Loucy (cell line): ENCODE measurements at regions not wholly inside any gene's neighbourhood (a gene's known extent, or its start where the extent isn't known, plus 50 kb on each side); places are given as distances from the start of the nearest gene placed in this dataset.

Source experiments
- H2AFZ ChIP-seq: fragments of 200-600 bp; sonication (generic); 2 replicates; pipeline ENCODE4 v1.6.0; 2016; ENCODE audit warnings: antibody characterized with exemption, mild to moderate bottlenecking, low read length, moderate library complexity
- H3F3A ChIP-seq: fragments of 200-600 bp; 2 replicates; pipeline ENCODE4 v1.6.0; 2016; ENCODE audit warnings: antibody characterized with exemption, low read depth, mild to moderate bottlenecking
- H3K27me3 ChIP-seq: fragments of 200-600 bp; sonication (generic); 2 replicates; pipeline ENCODE4 v1.6.1; 2014; ENCODE audit warnings: low read length, mild to moderate bottlenecking; ENCODE audit not compliant: insufficient read depth, poor library complexity, severe bottlenecking
- H3K36me3 ChIP-seq: fragments of 200-600 bp; sonication (generic); 2 replicates; pipeline ENCODE4 v1.6.1; 2016; ENCODE audit warnings: low read length; ENCODE audit not compliant: insufficient read depth
- H3K4me1 ChIP-seq: fragments of 200-600 bp; sonication (generic); 2 replicates; pipeline ENCODE4 v1.5.1; 2014; ENCODE audit warnings: low read length, mild to moderate bottlenecking; ENCODE audit not compliant: insufficient read depth, poor library complexity, severe bottlenecking
- H3K4me2 ChIP-seq: fragments of 200-600 bp; sonication (generic); 2 replicates; pipeline ENCODE4 v1.6.0; 2014; ENCODE audit warnings: antibody characterized with exemption, low read length, low read depth, mild to moderate bottlenecking; ENCODE audit not compliant: poor library complexity, severe bottlenecking
- H3K4me3 ChIP-seq: fragments of 200-600 bp; sonication (generic); 2 replicates; pipeline ENCODE4 v1.5.1; 2014; ENCODE audit warnings: low read length, mild to moderate bottlenecking, mixed read lengths; ENCODE audit not compliant: poor library complexity, severe bottlenecking
- H3K79me2 ChIP-seq: fragments of 200-600 bp; sonication (generic); 2 replicates; pipeline ENCODE4 v1.6.1; 2014; ENCODE audit warnings: low read length; ENCODE audit not compliant: insufficient read depth
- H3K9ac ChIP-seq: fragments of 200-600 bp; sonication (generic); 2 replicates; pipeline ENCODE4 v1.6.0; 2014; ENCODE audit warnings: mild to moderate bottlenecking, low read depth, low read length, moderate library complexity; ENCODE audit not compliant: poor library complexity, severe bottlenecking
- H3K9me2 ChIP-seq: fragments of 200-600 bp; sonication (generic); replicated peaks from 2 replicates; pipeline ENCODE4 v1.6.1; 2016; ENCODE audit warnings: low read depth, low read length, mixed read lengths
- H3K9me3 ChIP-seq: fragments of 200-600 bp; sonication (generic); 2 replicates; pipeline ENCODE4 v1.6.1; 2014; ENCODE audit warnings: mild to moderate bottlenecking, antibody characterized with exemption, low read length, low read depth; ENCODE audit not compliant: insufficient read depth
- H4K20me1 ChIP-seq: fragments of 200-600 bp; sonication (generic); 2 replicates; pipeline ENCODE4 v1.6.0; 2014; ENCODE audit warnings: antibody characterized with exemption, low read length, mild to moderate bottlenecking; ENCODE audit not compliant: insufficient read depth, poor library complexity, severe bottlenecking
- EZH2phosphoT487 ChIP-seq: fragments of 200-600 bp; IDR thresholded peaks from 2 replicates; pipeline ENCODE4 v1.6.1; 2018; ENCODE audit warnings: antibody characterized with exemption, mild to moderate bottlenecking, moderate library complexity, borderline replicate concordance
- TF ChIP-seq, protein P1 (sequence below): fragments of 200-600 bp; sonication (generic); conservative IDR thresholded peaks from 2 replicates; pipeline ENCODE4 v1.5.1; 2014; ENCODE audit warnings: mild to moderate bottlenecking, antibody characterized with exemption, low read length

DNA sequence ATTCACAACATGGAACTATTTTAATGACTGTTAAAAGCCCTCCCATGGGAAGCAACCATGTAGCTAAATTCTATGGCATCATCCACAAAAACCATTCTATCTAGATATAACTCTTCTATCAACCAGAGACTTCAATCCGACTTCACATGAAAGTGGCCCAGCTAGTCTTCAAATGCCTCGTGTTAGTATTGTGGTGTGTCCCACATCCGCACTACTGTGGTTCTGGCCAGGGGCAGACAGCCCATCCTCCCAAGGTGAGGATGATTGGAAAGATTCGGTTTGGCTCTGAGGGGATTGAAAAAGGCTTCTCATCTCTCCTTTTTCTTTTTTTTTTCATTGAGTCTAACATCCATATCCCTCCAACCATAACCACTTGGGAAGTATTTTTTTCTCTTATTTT is 253.0 kb upstream of the KLF6 start:
- H3K27me3 ChIP-seq: no peaks in the 10 kb centered on the region
- H3K36me3 ChIP-seq: no peaks in the 10 kb centered on the region
- H3K4me3 ChIP-seq: no peak overlapping the region
- H3F3A ChIP-seq: no peaks in the 10 kb centered on the region
- H3K9me2 ChIP-seq: no peaks in the 10 kb centered on the region
- H3K79me2 ChIP-seq: no peaks in the 10 kb centered on the region
- TF ChIP-seq, protein P1, sequence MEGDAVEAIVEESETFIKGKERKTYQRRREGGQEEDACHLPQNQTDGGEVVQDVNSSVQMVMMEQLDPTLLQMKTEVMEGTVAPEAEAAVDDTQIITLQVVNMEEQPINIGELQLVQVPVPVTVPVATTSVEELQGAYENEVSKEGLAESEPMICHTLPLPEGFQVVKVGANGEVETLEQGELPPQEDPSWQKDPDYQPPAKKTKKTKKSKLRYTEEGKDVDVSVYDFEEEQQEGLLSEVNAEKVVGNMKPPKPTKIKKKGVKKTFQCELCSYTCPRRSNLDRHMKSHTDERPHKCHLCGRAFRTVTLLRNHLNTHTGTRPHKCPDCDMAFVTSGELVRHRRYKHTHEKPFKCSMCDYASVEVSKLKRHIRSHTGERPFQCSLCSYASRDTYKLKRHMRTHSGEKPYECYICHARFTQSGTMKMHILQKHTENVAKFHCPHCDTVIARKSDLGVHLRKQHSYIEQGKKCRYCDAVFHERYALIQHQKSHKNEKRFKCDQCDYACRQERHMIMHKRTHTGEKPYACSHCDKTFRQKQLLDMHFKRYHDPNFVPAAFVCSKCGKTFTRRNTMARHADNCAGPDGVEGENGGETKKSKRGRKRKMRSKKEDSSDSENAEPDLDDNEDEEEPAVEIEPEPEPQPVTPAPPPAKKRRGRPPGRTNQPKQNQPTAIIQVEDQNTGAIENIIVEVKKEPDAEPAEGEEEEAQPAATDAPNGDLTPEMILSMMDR: no peak
- TF ChIP-seq EZH2phosphoT487: no peak
- H3K9me3 ChIP-seq: no peaks in the 10 kb centered on the region
- no peak overlapping the region for H2AFZ ChIP-seq
- no peaks in the 10 kb centered on the region for H4K20me1 ChIP-seq
- H3K4me2 ChIP-seq: no peak overlapping the region
- H3K4me1 ChIP-seq: no peaks in the 10 kb centered on the region
- no peak overlapping the region for H3K9ac ChIP-seq

DNA sequence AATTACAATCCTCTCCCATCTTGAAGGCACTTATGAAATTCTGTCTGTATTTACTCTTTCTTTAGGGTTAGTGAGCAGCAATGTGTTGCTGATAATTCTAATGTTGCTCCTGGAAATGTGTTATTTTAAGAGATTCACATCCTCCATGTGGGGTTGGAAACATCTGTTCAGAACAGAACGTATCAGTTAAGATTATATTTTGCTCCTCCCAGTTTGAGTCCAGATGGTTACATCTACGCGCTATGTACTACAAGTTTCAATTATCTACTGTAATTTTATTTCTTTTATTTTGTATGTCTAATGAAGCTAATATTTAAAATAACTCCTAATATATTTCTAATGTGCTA is 250.6 kb upstream of the KLF6 start:
- no peak for TF ChIP-seq EZH2phosphoT487
- TF ChIP-seq, protein P1: no peak
- H3K4me1 ChIP-seq: no peaks in the 10 kb centered on the region
- H2AFZ ChIP-seq: no peak overlapping the region
- H3K79me2 ChIP-seq: no peaks in the 10 kb centered on the region
- H3K9me2 ChIP-seq: no peaks in the 10 kb centered on the region
- no peaks in the 10 kb centered on the region for H3K27me3 ChIP-seq
- H3F3A ChIP-seq: no peaks in the 10 kb centered on the region
- H4K20me1 ChIP-seq: no peaks in the 10 kb centered on the region
- no peak overlapping the region for H3K9ac ChIP-seq
- H3K9me3 ChIP-seq: no peaks in the 10 kb centered on the region
- H3K4me2 ChIP-seq: no peak overlapping the region
- no peaks in the 10 kb centered on the region for H3K36me3 ChIP-seq
- H3K4me3 ChIP-seq: no peak overlapping the region

DNA sequence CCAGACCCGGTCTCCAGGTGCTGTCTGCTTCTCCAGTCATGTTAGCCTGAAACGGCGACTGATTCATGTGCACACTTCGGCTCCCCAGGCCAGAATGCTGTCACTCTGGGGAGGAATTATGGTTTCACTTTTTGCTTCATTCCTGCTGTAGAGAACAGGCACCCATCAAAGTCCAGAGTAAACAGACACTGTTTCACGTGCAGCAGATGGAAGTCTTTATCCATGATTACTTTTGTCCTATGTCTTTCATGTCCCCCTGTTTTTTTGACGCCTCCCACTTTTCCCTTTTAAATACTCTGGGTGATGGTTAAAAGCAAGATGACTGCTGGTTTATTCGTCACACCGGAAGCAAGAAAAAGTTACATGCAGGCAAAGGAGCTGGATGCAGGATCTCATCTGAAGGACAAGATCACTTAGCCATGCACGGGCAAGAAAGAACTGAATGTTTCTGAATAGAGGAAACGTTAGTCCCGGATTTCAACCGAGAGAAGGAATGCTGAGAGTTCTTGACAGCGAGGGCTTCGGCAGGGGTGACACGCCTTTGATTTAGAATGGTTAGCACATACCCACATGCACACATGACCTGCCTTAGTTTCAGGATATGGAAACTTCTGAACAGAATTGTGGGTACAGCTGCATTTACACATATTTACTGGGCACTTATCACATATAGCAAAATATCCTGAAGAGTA is 250.0 kb upstream of the KLF6 start:
- H3K9me2 ChIP-seq: no peaks in the 10 kb centered on the region
- no peak for TF ChIP-seq EZH2phosphoT487
- TF ChIP-seq, protein P1: no peak
- H2AFZ ChIP-seq: no peak overlapping the region
- no peaks in the 10 kb centered on the region for H3K79me2 ChIP-seq
- H3K4me2 ChIP-seq: no peak overlapping the region
- H3K4me3 ChIP-seq: no peak overlapping the region
- H3K36me3 ChIP-seq: no peaks in the 10 kb centered on the region
- H3K4me1 ChIP-seq: no peaks in the 10 kb centered on the region
- H3K9ac ChIP-seq: no peak overlapping the region
- H4K20me1 ChIP-seq: no peaks in the 10 kb centered on the region
- no peaks in the 10 kb centered on the region for H3K9me3 ChIP-seq
- no peaks in the 10 kb centered on the region for H3K27me3 ChIP-seq
- H3F3A ChIP-seq: no peaks in the 10 kb centered on the region
